ENCODE measurements at regions not wholly inside any gene's neighbourhood (a gene's known extent, or its start where the extent isn't known, plus 50 kb on each side); places are given as distances from the start of the nearest gene placed in this dataset.
"Not testable (repeated sequence)": the region's sequence is repeated elsewhere in the genome, so short reads cannot be mapped to it uniquely, and the experiment has no call there.

DNA sequence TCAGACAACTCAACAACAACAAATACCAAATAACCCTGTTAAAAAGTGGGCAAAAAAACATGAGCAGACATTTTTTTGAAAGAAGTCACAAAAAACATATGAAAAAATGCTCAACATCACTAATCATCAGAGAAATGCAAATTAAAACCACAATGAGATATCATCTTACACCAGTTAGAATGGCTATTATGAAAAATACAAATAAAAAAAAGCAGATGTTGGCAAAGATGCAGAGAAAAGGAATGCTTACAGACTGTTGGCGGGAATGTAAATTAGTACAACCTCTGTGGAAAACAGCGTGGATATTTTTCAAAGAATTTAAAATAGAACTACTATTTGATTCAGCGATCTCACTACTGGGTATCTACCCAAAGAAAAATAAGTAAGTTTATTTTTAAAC, 114.0 kb downstream of the SLC38A4 start:
- intact Hi-C loops (cut with DNase I) = no loop called here
- DNase-seq (ENCODE audit: missing footprints) = no peak
- ATAC-seq = no peak

DNA sequence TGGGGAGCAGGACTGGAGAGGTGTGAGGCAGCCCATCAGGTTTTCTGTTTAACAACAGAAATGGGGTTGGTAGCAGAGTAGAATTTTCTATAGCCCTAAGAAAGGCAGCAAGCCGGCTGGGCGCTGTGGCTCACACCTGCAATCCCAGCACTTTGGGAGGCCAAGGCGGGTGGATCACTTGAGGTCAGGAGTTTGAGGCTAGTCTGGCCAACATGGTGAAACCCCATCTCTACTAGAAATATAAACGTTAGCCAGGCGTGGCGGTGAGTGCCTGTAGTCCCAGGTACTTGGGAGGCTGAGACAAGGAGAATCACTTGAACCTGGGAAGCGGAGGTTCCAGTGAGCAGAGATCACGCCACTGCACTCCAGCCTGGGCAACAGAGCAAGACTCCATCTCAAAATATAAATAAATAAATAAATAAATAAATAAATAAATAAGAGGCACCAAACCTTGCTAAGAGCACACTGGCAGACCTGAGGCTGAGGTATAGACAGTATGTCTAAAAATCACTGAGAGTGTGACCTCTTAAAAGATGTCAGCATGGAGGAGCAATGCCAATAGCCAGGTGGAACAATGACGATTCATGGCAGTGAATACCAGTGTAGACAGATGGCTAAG, 115.6 kb downstream of the SLC38A4 start:
- intact Hi-C loops (cut with DNase I) = no loop called here
- DNase-seq (ENCODE audit: missing footprints) (no peak), ATAC-seq (no peak)

DNA sequence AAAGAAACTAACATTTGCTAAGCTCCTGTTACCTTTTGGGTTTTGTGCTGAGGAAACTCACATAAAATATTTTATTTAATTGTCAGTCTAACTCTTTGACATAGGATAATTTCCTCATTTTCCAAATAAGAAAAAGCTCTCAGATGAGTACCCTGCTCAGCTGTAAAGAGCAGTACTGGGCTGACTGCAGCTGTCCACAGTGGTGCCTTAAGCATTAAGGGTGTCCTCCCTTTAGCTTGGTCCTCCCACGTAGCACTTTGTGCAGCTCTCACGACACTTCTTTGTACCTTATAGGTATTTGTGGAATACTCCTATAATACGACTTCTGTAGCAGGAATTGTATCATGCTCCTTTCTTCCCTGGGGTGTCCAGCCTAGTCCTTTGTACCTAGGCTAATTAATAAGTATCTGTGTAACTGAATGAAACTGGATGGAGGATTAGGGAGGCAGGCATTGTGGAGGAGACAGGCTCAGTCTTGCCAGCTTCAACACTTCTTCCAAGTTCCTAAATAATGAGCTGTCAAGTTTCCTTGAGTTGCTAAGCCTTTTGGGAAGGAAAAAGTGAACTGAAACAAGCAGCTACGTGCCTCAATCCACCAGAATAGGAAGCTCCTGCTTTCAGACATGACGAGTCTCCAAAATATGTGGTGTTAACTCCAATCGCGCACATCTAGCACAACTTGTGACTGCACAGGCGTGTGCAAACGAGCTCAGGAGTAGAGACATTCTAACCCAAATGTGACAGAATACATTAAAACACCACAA, 123.0 kb downstream of the SLC38A4 start:
- ATAC-seq = no peak

GRCh38 chr12:46701356-46701755, 124.4 kb downstream of the SLC38A4 start:
- ATAC-seq = no peak
- intact Hi-C loops (cut with DNase I) = no loop called here
- no peak for DNase-seq (ENCODE audit: missing footprints)

More for the DNA sequence above, 123.0 kb downstream of the SLC38A4 start:
- intact Hi-C loops (cut with DNase I) = no loop called here
- DNase-seq (ENCODE audit: missing footprints) = no peak

DNA sequence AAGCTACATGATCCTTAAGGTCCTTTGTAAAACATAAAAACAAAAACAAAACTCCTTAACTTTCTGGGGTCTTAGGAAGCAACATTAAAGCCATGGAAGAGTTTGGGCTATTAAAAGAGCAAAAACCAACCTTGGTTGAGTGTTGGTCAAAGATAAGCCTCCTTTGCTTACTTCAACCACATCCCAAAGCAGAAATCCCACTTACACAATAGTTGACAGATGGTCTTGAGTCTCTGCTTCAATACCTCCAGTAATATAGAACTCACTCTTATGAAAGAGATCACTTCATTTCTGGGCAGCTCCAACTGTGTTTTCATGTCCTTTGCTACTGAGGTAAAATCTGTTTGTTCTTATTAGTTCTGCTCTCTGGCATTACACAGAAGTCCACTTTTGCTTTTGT, 125.8 kb downstream of the SLC38A4 start:
- intact Hi-C loops (cut with DNase I) = no loop called here
- ATAC-seq (no peak), DNase-seq (ENCODE audit: missing footprints) (no peak)

GRCh38 chr12:46698003-46698402, 127.8 kb downstream of the SLC38A4 start:
- ATAC-seq = no peak
- intact Hi-C loops (cut with DNase I) = no loop called here
- no peak for DNase-seq (ENCODE audit: missing footprints)

DNA sequence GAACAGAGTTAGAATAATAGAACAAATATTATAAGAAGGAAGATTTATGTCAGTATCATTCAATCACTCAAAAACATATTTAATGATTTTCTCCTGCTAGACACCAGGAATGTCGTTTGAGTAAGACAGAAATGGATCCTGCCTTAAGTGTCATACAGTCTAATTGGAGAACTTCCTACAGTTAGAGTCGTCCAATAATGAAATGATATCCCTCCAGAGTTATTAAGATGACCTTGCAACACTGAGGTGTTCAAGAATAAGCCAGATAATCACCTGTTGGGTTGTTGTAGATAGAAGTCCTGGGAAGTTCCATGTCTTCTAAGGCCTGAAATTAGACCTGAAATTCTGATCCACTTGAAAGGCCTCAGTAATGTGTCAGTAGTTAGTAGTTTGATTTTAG, 132.3 kb downstream of the SLC38A4 start:
- DNase-seq (ENCODE audit: missing footprints) = no peak
- no peak for ATAC-seq
- intact Hi-C loops (cut with DNase I) = no loop called here

DNA sequence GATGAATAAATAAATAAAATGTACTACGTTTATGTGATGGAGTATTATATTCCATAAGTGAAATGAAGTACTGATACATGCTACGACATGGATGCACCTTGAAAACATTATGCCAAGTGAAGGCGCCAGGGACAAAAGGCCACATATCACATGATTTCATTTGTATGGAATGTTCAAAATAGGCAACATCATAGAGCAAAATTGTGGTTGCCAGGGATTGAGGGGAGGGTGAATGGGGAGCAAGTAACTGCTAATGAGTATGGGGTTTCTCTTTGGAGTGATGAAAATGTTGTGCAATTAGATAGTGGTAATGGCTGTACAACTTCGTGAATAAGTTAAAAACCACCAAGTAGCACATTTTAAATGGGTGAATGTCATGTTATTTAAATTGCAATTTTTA, 132.8 kb downstream of the SLC38A4 start:
- DNase-seq (ENCODE audit: missing footprints) = no peak
- intact Hi-C loops (cut with DNase I) = no loop called here
- no peak for ATAC-seq

GRCh38 chr12:46692606-46693005, 133.2 kb downstream of the SLC38A4 start:
- intact Hi-C loops (cut with DNase I) = no loop called here
- no peak for DNase-seq (ENCODE audit: missing footprints)
- no peak for ATAC-seq

- intact Hi-C loops (cut with DNase I) = no loop called here
- ATAC-seq (no peak), DNase-seq (ENCODE audit: missing footprints) (no peak)
Observed at GRCh38 chr12:46686267-46686942, 139.4 kb downstream of the SLC38A4 start.

GRCh38 chr12:46684243-46684642, 141.6 kb downstream of the SLC38A4 start:
- DNase-seq (ENCODE audit: missing footprints); ATAC-seq; intact Hi-C loops (cut with DNase I): not testable (repeated sequence)

DNA sequence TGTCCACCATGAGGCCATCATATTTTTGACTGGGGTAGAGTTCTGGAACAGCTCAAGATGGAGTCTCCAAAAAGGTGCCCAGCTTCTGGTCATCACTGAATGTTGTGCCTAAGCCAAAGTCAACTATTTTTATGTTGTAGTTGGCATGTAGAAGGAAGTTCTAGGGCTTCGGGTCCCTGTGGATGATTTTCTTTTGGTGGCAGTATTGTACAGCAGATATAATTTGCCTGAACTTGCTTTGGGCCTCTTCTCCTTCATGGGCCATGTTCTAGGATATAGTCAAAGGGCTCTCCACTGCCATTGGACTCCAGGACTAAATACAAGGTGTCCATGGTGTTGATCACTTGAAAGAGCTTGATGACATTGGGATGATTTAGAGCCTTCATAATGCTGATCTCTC, 143.6 kb downstream of the SLC38A4 start:
- ATAC-seq (no peak), DNase-seq (ENCODE audit: missing footprints) (no peak)
- intact Hi-C loops (cut with DNase I) = no loop called here

GRCh38 chr12:46680506-46680905, 145.3 kb downstream of the SLC38A4 start:
- DNase-seq (ENCODE audit: missing footprints) (no peak), ATAC-seq (no peak)
- intact Hi-C loops (cut with DNase I) = no loop called here

- ATAC-seq (no peak), DNase-seq (ENCODE audit: missing footprints) (no peak)
- intact Hi-C loops (cut with DNase I) = loop anchor here (5.0 to 10.0 kb wide), 3 partner anchors 153 to 685 kb away; partner anchors contain the start of gene SCAF11
Observed at GRCh38 chr12:46679754-46680153, 146.0 kb downstream of the SLC38A4 start.

- intact Hi-C loops (cut with DNase I) = loop anchor here (5.0 to 10.0 kb wide), 3 partner anchors 154 to 684 kb away; partner anchors contain the start of gene SCAF11
- ATAC-seq = no peak
- no peak for DNase-seq (ENCODE audit: missing footprints)
Observed at GRCh38 chr12:46678426-46678825, 147.4 kb downstream of the SLC38A4 start.

DNA sequence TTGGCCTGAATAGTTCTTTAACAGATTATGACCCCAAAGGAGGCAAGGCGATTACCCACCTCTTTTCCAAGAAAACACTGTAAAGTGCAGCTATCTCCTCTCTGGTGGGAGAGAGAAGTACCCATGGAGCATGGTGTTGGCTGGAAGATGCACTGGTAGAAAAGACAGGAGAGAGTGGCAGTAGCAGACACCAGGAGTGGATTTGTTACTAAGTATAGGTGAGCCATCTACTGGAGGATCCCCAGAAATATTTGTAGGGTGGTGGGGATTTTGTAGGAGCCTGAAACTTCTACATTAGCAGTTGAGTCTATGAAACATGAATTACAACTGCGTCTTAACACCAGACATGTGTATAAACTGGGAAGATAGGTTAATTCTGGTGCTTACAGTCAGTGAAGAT, 148.0 kb downstream of the SLC38A4 start:
- no peak for DNase-seq (ENCODE audit: missing footprints)
- intact Hi-C loops (cut with DNase I) = loop anchor here (2.0 to 10.0 kb wide), 4 partner anchors 155 to 683 kb away; partner anchors contain the start of gene SCAF11
- no peak for ATAC-seq

DNA sequence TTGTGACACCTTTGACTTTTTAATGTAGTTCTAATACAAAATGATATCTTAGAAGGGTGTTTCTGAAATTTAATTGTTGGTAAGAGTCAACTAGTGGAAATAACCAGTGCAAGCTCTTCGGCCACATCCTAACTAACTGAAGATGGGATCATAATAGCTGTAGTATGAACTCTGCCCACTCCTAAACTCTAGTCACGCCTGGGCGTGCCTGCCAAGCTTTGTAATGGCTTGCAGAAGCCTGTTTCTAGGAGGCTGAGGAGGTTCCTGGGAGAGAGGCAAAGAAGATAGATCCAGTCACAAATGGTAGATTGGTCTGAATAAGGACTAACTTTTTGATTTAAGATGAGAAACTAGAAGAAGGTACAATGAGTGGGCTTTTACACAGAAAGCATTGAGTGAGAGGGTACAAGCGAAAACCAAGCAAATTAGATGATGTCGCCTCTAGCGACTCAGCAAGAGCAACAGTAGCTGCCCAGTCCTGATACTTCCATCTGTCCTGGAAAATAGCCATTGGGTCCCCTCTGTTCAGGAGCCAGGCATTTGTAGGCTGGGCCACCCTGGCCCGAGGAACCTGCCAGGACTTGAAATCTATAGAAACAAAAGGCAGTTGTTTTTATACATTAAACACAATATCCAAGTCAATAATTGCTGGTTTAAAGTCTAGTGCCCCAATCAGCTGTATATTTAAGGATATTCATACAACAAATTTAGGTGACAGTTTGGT, 148.8 kb downstream of the SLC38A4 start:
- ATAC-seq = no peak
- peak; percentile 55 for DNase-seq (ENCODE audit: missing footprints)
- intact Hi-C loops (cut with DNase I) = loop anchor here (2.0 to 10.0 kb wide), 4 partner anchors 155 to 682 kb away; partner anchors contain the start of gene SCAF11

DNA sequence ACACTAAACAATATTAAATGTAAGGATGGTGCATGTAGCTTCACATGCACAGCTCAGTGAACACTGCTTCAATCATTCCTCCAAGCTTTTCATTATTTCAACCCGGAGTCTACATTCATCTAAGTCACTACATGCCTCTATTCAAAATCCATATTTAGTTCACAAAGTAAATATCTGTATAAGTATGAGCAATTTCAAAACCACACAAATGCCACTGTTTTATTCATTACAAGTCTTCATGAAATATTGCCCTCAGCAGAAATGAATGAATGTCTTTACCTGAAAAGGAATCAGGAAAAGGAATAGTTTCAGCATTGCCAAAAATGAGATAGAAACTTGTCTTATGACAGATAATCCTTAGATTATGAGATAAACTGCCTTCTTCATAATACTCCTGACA, 149.4 kb downstream of the SLC38A4 start:
- DNase-seq (ENCODE audit: missing footprints) (no peak), ATAC-seq (no peak)
- intact Hi-C loops (cut with DNase I) = loop anchor here (2.0 to 10.0 kb wide), 4 partner anchors 156 to 682 kb away; partner anchors contain the start of gene SCAF11

- intact Hi-C loops (cut with DNase I) = loop anchor here (2.0 to 10.0 kb wide), 4 partner anchors 157 to 681 kb away; partner anchors contain the start of gene SCAF11
- ATAC-seq (no peak), DNase-seq (ENCODE audit: missing footprints) (no peak)
Observed at GRCh38 chr12:46675736-46676135, 150.1 kb downstream of the SLC38A4 start.
